Fibroblast of lung (primary cell): ENCODE measurements at regions not wholly inside any gene's neighbourhood (a gene's known extent, or its start where the extent isn't known, plus 50 kb on each side); places are given as distances from the start of the nearest gene placed in this dataset.

ENCODE experiments used
- DNase-seq, 2 donors: peaks; one replicate each; pipeline versions ENCODE4 v3.0.0 to v3.0.0-alpha.2; 2010; ENCODE audit warnings: low read depth in 2 of 2
- H2AFZ ChIP-seq: 2 replicates; pipeline ENCODE4 v1.5.1; 2012; ENCODE audit warnings: low read length, control low read depth, inconsistent platforms
- H3K27ac ChIP-seq: 2 replicates; pipeline ENCODE4 v1.5.1; 2011; ENCODE audit warnings: low read length, control low read depth; ENCODE audit not compliant: insufficient read depth
- H3K27me3 ChIP-seq: 2 replicates; pipeline ENCODE4 v1.5.1; 2011; ENCODE audit warnings: mild to moderate bottlenecking, low read length; ENCODE audit not compliant: control insufficient read depth, insufficient read depth
- H3K36me3 ChIP-seq: 2 replicates; pipeline ENCODE4 v1.5.1; 2011; ENCODE audit warnings: low read length; ENCODE audit not compliant: control insufficient read depth, insufficient read depth
- H3K4me1 ChIP-seq: 2 replicates; pipeline ENCODE4 v1.5.1; 2011; ENCODE audit warnings: low read length; ENCODE audit not compliant: control insufficient read depth, insufficient read depth; ENCODE audit errors: extremely low read depth
- H3K4me2 ChIP-seq: 2 replicates; pipeline ENCODE4 v1.5.1; 2011; ENCODE audit warnings: low read length, control low read depth; ENCODE audit not compliant: insufficient read depth; ENCODE audit errors: extremely low read depth
- H3K4me3 ChIP-seq, 4 experiments: fragments of 200-600 bp in 1 of 4; sonication (generic) in 1 of 4; replicated peaks in 1 of 4; 2 replicates each; pipeline ENCODE4 v1.5.1; 2011 to 2016; ENCODE audit warnings: low read length in 4 of 4, low read depth in 3 of 4, mild to moderate bottlenecking in 3 of 4, control low read depth in 2 of 4, inconsistent platforms in 1 of 4, mixed read lengths in 1 of 4; ENCODE audit not compliant: insufficient read depth in 1 of 4; ENCODE audit errors: control extremely low read depth in 1 of 4
- H3K79me2 ChIP-seq: 2 replicates; pipeline ENCODE4 v1.5.1; 2012; ENCODE audit warnings: mild to moderate bottlenecking, low read length, inconsistent platforms; ENCODE audit not compliant: control insufficient read depth, insufficient read depth
- H3K9ac ChIP-seq: 2 replicates; pipeline ENCODE4 v1.5.1; 2011; ENCODE audit warnings: mild to moderate bottlenecking, low read length, control low read depth; ENCODE audit not compliant: insufficient read depth
- H3K9me3 ChIP-seq: 2 replicates; pipeline ENCODE4 v1.5.1; 2012; ENCODE audit warnings: low read depth, low read length; ENCODE audit not compliant: control insufficient read depth, insufficient read depth
- H4K20me1 ChIP-seq: 2 replicates; pipeline ENCODE4 v1.5.1; 2011; ENCODE audit warnings: low read length; ENCODE audit not compliant: control insufficient read depth, insufficient read depth; ENCODE audit errors: extremely low read depth
- EZH2 ChIP-seq: IDR thresholded peaks from 2 replicates; pipeline ENCODE4 v1.5.1; 2012; ENCODE audit warnings: low read length, control low read depth, mild to moderate bottlenecking; ENCODE audit errors: missing control alignments
- TF ChIP-seq, protein P1 (sequence below), 2 donors: IDR thresholded peaks in 1 of 2; conservative IDR thresholded peaks in 1 of 2; 1 replicate in 1 of 2; 2 replicates in 1 of 2; pipeline ENCODE4 v1.5.1; 2011 to 2012; ENCODE audit warnings: low read length in 2 of 2, control low read depth in 1 of 2, inconsistent platforms in 1 of 2, low read depth in 1 of 2, mild to moderate bottlenecking in 1 of 2

DNA sequence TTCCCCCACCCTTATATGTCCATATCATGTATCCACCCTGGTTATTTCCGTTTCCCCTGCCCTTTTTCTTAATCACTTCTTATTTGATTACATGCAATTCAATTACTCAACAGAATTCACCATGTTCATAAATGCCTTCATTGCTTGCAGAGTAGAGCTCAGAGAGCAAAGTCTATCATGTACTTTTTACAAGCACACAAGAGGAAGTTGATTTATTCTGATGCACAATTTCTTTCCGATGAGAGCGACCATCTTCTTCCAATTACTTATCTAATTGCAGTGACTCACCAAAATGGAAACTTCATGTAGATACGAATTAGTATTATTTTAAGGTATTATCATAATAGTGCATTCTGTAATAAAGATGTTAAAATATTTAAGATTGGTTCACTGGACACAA, 430.5 kb upstream of the KLF6 start:
- TF ChIP-seq, protein P1, sequence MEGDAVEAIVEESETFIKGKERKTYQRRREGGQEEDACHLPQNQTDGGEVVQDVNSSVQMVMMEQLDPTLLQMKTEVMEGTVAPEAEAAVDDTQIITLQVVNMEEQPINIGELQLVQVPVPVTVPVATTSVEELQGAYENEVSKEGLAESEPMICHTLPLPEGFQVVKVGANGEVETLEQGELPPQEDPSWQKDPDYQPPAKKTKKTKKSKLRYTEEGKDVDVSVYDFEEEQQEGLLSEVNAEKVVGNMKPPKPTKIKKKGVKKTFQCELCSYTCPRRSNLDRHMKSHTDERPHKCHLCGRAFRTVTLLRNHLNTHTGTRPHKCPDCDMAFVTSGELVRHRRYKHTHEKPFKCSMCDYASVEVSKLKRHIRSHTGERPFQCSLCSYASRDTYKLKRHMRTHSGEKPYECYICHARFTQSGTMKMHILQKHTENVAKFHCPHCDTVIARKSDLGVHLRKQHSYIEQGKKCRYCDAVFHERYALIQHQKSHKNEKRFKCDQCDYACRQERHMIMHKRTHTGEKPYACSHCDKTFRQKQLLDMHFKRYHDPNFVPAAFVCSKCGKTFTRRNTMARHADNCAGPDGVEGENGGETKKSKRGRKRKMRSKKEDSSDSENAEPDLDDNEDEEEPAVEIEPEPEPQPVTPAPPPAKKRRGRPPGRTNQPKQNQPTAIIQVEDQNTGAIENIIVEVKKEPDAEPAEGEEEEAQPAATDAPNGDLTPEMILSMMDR (conservative IDR thresholded peaks at IDR 0.05 in 1 of 2, IDR thresholded peaks at IDR 0.05 in 1 of 2; ENCODE audit: low read depth in 1 of 2, low read length in 2 of 2): no peak
- TF ChIP-seq EZH2: no peak
- DNase-seq: no peak
- Histone ChIP-seq H3K79me2 (no peaks in the 10 kb centered on the region), H3K27ac (no peak overlapping the region), H3K9ac (no peak overlapping the region), H3K27me3 (no peaks in the 10 kb centered on the region), H3K36me3 (no peaks in the 10 kb centered on the region), H3K4me3 (no peak overlapping the region), H3K9me3 (no peaks in the 10 kb centered on the region), H3K4me1 (no peaks in the 10 kb centered on the region), H2AFZ (no peak overlapping the region), H3K4me2 (no peak overlapping the region), H4K20me1 (no peaks in the 10 kb centered on the region)

DNA sequence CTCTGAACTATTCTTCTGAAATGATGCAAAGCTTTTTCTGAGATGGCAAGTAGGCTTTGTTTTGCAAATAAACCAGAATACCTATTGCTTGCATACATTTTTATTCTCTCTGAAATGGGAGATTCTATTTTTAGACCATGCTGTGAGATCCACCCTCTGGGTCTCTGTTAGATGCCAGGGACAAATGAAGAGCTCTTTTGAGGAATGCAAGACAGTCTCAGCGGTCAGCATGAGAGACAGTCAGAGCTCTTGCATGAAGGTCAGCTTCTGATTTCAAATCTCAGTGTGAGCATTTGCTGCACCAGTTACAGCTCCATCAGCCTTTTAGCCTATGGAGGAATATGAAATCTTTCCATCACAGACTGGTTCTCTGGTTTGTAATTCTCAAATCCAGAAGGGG, 429.9 kb upstream of the KLF6 start:
- no peak for TF ChIP-seq EZH2
- TF ChIP-seq, protein P1 (conservative IDR thresholded peaks at IDR 0.05 in 1 of 2, IDR thresholded peaks at IDR 0.05 in 1 of 2; ENCODE audit: low read depth in 1 of 2, low read length in 2 of 2): no peak

DNA sequence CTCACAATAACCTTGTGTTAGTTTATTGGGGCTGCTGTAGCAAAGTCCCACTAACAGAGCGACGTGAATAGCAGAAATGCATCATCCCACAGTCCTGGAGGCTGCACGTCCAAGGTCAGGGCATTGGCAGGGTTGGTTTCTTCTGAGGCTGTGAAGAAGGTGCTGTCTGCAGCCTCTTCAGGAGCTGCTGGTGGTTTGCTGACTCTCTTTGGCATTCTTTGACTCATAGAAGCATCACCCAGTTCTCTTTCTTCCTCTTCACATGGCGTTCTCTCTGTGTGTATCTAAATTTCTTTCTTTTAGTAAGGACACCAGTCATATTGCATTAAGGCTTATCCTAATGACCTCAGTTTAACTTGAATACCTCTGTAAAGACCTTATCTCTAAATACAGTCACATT, 428.4 kb upstream of the KLF6 start:
- H3K9ac ChIP-seq: no peak overlapping the region
- H3K9me3 ChIP-seq: no peaks in the 10 kb centered on the region
- no peak overlapping the region for H3K4me2 ChIP-seq
- H3K4me1 ChIP-seq: no peaks in the 10 kb centered on the region
- no peaks in the 10 kb centered on the region for H3K79me2 ChIP-seq
- DNase-seq: peak in 1 of 2 donors; percentile 32
- TF ChIP-seq, protein P1 (conservative IDR thresholded peaks at IDR 0.05 in 1 of 2, IDR thresholded peaks at IDR 0.05 in 1 of 2; ENCODE audit: low read depth in 1 of 2, low read length in 2 of 2): no peak
- TF ChIP-seq EZH2: no peak
- no peaks in the 10 kb centered on the region for H4K20me1 ChIP-seq
- no peak overlapping the region for H3K27ac ChIP-seq
- H3K36me3 ChIP-seq: no peaks in the 10 kb centered on the region
- H3K4me3 ChIP-seq: no peak overlapping the region
- no peak overlapping the region for H2AFZ ChIP-seq
- H3K27me3 ChIP-seq: no peaks in the 10 kb centered on the region

More for the DNA sequence above, 429.9 kb upstream of the KLF6 start:
- no peak for DNase-seq
- Histone ChIP-seq H2AFZ (no peak overlapping the region), H3K4me2 (no peak overlapping the region), H3K9ac (no peak overlapping the region), H3K4me1 (no peaks in the 10 kb centered on the region), H3K79me2 (no peaks in the 10 kb centered on the region), H4K20me1 (no peaks in the 10 kb centered on the region), H3K36me3 (no peaks in the 10 kb centered on the region), H3K9me3 (no peaks in the 10 kb centered on the region), H3K4me3 (no peak overlapping the region), H3K27me3 (no peaks in the 10 kb centered on the region), H3K27ac (no peak overlapping the region)
